ENCODE measurements at regions not wholly inside any gene's neighbourhood (a gene's known extent, or its start where the extent isn't known, plus 50 kb on each side); places are given as distances from the start of the nearest gene placed in this dataset.

GRCh38 chr3:162302983-162303624 is 806.5 kb downstream of the OTOL1 start:
- no peak for DNase-seq (ENCODE audit: low spot score)

GRCh38 chr3:162317046-162317445 is 820.4 kb downstream of the OTOL1 start:
- DNase-seq (ENCODE audit: low spot score), result no peak

DNA sequence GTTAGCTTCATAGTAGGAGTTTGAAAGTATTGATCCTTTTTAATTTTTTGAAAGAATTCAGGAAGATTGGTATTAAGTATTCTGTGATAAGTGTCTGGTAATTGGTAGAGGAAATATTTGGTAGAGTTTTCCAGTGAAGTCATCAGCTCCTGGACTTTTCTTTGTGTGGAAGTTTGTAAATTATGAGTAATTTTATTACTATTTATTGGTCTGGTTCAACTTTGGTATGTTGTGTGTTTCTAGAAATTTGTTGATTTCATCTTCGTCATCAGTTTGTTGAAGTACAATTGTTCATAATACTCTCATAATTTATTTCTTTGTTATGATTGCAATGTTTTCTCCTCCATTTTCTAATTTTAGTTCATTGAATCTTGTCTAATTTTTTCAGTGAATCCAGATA is 832.0 kb downstream of the OTOL1 start:
- DNase-seq (ENCODE audit: low spot score), result no peak

DNA sequence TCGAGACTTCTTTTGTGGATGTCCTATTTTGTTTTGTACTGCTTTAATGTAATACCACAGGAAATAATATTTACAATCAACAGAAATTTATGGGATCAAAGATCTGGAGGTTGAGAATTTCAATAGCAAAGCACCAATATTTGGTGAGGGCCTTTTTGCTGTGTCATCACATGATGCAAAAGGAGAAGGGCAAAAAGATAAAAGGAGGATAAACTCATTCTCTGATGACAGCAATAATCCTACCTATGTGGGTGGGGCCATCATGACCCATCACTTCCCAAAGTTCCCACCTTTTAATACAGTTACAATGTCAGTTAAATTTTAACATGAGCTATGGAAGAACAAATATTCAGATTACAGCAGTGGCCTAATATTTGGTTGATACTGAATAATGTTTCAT is 832.9 kb downstream of the OTOL1 start:
- DNase-seq (ENCODE audit: low spot score), result no peak

GRCh38 chr3:162332344-162332743 is 835.7 kb downstream of the OTOL1 start:
- no peak for DNase-seq (ENCODE audit: low spot score)

DNA sequence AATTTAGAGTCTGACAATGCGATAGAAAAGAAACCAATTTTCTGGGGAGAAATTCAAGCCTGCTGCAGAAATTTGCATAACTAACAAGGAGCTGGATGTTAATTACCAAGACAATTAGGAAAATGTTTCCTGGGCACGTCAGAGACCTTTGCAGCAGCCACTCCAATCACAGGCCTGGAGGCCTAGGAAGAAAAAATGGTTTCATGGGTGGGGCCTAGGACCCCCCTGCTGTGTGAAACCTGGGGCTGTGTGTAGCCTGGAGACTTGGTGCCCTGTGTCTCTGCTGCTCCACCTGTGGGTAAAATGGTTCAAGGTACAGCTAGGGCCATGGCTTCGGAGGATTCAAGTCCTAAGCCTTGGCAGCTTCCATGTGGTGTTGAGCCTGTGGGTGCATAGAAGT is 837.9 kb downstream of the OTOL1 start:
- no peak for DNase-seq (ENCODE audit: low spot score)

DNA sequence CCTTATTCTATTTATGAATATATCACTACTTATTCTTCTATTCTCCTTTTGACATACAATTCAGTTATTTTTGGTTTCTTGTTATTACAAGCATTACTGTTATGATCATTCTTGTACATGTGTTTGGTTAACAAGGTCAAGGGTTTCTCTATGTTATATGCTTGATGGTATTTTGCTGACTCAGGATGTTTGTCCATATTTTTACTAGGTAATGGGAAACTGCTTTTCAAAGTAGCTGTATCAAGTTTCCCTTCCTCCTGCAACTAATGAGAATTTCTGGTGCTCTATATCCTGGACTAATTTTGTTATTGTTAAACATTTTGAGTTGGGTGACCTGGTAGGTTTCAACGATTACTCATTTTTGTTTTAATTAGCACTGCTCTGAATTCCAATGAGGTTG is 841.0 kb downstream of the OTOL1 start:
- DNase-seq (ENCODE audit: low spot score), result no peak

GRCh38 chr3:162338514-162338913 is 841.9 kb downstream of the OTOL1 start:
- DNase-seq (ENCODE audit: low spot score), result no peak

GRCh38 chr3:162348912-162349311 is 852.3 kb downstream of the OTOL1 start:
- peak; percentile 60 for DNase-seq (ENCODE audit: low spot score)

DNA sequence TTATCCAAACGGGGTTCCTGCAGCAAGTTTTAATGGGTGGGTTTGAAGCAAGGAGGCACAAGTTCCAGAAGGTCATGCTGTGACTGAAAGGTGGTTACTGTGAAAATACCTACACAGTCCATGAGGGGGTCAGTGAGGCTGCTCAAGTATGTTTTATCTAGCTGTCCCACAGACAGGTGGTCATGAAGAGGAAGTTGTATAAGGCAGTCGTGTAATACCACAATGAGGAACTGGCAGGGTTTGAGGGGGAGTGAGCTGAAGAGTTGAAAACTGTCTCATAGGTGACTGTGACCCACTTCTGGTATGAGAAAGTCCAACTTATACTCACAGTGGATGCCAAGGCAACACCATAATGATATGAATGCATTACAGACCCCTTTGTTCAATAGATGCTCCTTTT is 856.8 kb downstream of the OTOL1 start:
- no peak for DNase-seq (ENCODE audit: low spot score)

DNA sequence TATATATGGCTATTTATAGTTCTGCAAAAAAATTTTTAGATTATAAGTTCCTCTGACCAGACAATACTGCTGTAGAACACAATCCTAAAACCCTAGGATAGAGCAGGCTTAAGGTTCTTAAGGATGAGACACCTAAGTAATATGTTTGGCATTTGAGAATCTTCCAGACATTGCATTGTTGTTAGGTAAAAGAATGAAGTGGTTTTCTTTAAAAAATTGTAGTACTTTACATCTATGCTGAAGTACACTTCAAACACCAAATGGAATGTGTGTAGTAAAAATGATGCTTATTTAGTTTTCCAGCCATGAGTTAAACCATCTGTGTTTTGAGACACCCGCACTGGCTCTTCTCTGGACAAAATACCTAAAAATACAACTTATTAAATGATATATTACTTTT is 857.7 kb downstream of the OTOL1 start:
- DNase-seq (ENCODE audit: low spot score), result no peak

GRCh38 chr3:162365066-162365719 is 868.6 kb downstream of the OTOL1 start:
- no peak for DNase-seq (ENCODE audit: low spot score)

GRCh38 chr3:162366166-162366766 is 869.7 kb downstream of the OTOL1 start:
- DNase-seq (ENCODE audit: low spot score), result no peak

GRCh38 chr3:162367429-162368260 is 871.0 kb downstream of the OTOL1 start:
- DNase-seq (ENCODE audit: low spot score), result no peak

DNA sequence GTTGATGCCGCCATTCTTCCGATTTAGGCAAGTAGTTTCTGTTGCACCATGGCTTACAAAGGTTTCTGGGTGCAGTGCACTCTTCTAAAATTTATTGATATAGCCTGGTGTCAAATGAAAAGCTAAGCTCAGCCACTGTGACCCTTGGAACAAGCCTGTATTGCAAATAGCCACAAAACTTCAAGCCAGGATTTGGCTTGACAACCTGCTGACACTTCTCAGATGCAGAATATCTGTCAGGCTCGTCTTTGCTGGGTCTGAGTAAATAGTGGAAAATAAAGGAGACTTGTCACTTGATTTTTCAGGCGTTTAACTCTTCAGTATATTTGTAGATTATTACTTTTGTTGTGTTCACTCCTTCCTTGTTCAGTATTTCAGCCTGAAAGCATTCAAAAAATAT is 871.8 kb downstream of the OTOL1 start:
- DNase-seq (ENCODE audit: low spot score), result no peak

DNA sequence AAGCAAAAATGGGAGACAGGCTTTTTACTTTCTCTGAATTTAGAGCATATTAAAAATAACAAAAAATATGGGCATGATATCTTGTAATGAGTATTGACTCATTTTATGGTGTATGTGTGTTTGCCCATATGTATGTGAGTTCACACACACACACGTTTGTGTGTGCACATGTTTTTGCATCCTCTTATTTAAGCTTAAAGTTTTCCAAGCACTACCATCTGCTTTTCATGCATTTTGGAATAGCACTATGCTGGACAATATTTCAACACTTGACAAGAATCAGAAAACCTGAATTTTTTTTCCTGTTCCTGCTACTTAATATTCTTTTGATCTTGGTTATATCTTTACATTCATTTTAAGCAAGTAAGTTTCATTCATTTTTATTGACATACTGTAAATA is 872.7 kb downstream of the OTOL1 start:
- no peak for DNase-seq (ENCODE audit: low spot score)

GRCh38 chr3:162370141-162370540 is 873.5 kb downstream of the OTOL1 start:
- no peak for DNase-seq (ENCODE audit: low spot score)

- no peak for DNase-seq (ENCODE audit: low spot score)
Measured at GRCh38 chr3:162376761-162377160, 880.2 kb downstream of the OTOL1 start.

GRCh38 chr3:162377608-162378007 is 881.0 kb downstream of the OTOL1 start:
- DNase-seq (ENCODE audit: low spot score), result no peak

DNA sequence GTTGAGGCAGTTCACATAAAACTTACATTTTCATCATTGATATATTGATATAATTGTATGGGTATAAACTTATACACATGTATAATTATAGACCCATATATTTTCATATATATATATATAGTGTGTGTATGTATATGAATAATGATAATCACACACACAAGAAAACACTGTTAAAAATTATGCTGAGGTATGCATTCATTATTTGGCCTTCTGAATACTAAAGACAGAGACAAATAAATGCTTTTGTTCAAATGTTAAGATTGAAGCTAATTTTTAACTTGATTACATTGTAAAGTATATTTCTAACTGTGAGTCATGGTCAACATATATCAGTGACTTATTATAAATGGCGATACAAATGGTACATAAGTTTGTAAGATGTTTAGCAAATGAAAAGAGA is 888.8 kb downstream of the OTOL1 start:
- no peak for DNase-seq (ENCODE audit: low spot score)

DNA sequence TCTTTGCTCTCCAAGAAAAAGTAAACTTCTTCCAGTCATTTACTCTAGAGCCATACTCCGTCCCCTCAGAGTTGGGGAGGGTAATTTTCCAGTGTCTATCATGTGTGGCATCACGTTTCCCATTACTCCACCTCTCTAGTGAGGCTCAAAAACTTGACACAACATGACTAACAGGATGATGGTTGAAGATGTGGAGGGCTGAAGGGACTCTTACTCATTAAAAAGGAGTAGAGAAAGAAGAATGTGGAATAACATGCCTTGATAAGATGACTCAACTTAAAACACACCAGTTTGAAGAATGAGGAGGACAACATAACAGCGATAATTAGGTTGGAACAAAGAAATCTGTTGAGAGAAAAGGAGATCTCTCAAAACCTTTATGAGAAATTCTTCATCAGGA is 894.3 kb downstream of the OTOL1 start:
- DNase-seq (ENCODE audit: low spot score), result no peak

- no peak for DNase-seq (ENCODE audit: low spot score)
Measured at GRCh38 chr3:162391301-162391700, 894.7 kb downstream of the OTOL1 start.
